Myocyte (in vitro differentiated cells): ENCODE measurements at regions not wholly inside any gene's neighbourhood (a gene's known extent, or its start where the extent isn't known, plus 50 kb on each side); places are given as distances from the start of the nearest gene placed in this dataset.

Experiments used
- DNase-seq: peaks from one replicate; pipeline ENCODE4 v3.0.0-alpha.2; 2012; ENCODE audit warnings: low read depth

- DNase-seq, result no peak
These were observed 129.9 kb upstream of the ZNF644 start for GRCh38 chr1:91151702-91152101.

GRCh38 chr1:91148641-91149069, 126.8 kb upstream of the ZNF644 start:
- peak; percentile 33 for DNase-seq

GRCh38 chr1:91141858-91142257, 120.0 kb upstream of the ZNF644 start:
- DNase-seq, result no peak

- no peak for DNase-seq
These were observed 117.1 kb upstream of the ZNF644 start for GRCh38 chr1:91138959-91139358.

GRCh38 chr1:91137173-91137852, 115.5 kb upstream of the ZNF644 start:
- no peak for DNase-seq

- DNase-seq, result no peak
These were observed 114.0 kb upstream of the ZNF644 start for GRCh38 chr1:91135799-91136198.

- no peak for DNase-seq
These were observed 111.4 kb upstream of the ZNF644 start for GRCh38 chr1:91133248-91133647.

- DNase-seq, result no peak
These were observed 108.6 kb upstream of the ZNF644 start for GRCh38 chr1:91130256-91130985.

- no peak for DNase-seq
These were observed 107.6 kb upstream of the ZNF644 start for GRCh38 chr1:91129458-91129857.

- DNase-seq, result no peak
These were observed 107.2 kb upstream of the ZNF644 start for GRCh38 chr1:91129017-91129416.

GRCh38 chr1:91124989-91125417, 103.2 kb upstream of the ZNF644 start:
- peak; percentile 90 for DNase-seq

GRCh38 chr1:91124290-91124985, 102.6 kb upstream of the ZNF644 start:
- DNase-seq, result peak; percentile 41

GRCh38 chr1:91123773-91124172, 101.9 kb upstream of the ZNF644 start:
- no peak for DNase-seq

GRCh38 chr1:91123319-91123718, 101.5 kb upstream of the ZNF644 start:
- DNase-seq, result no peak

- DNase-seq, result no peak
These were observed 100.4 kb upstream of the ZNF644 start for GRCh38 chr1:91122106-91122717.

GRCh38 chr1:91121366-91121765, 99.5 kb upstream of the ZNF644 start:
- DNase-seq, result no peak

GRCh38 chr1:91120936-91121335, 99.1 kb upstream of the ZNF644 start:
- DNase-seq, result no peak

- DNase-seq, result no peak
These were observed 98.6 kb upstream of the ZNF644 start for GRCh38 chr1:91120421-91120820.

GRCh38 chr1:91104712-91105111, 82.9 kb upstream of the ZNF644 start:
- DNase-seq, result no peak

- DNase-seq, result no peak
These were observed 79.5 kb upstream of the ZNF644 start for GRCh38 chr1:91101328-91101727.

- no peak for DNase-seq
These were observed 78.1 kb upstream of the ZNF644 start for GRCh38 chr1:91099746-91100621.
